ENCODE measurements at regions not wholly inside any gene's neighbourhood (a gene's known extent, or its start where the extent isn't known, plus 50 kb on each side); places are given as distances from the start of the nearest gene placed in this dataset.
"Not testable (repeated sequence)": the region's sequence is repeated elsewhere in the genome, so short reads cannot be mapped to it uniquely, and the experiment has no call there.

- H3K9me3 ChIP-seq (ENCODE audit: insufficient read depth, low read length): no peaks in the 10 kb centered on the region
- no peaks in the 10 kb centered on the region for H3K4me1 ChIP-seq (ENCODE audit: low read length)
- H3K27ac ChIP-seq (ENCODE audit: low read length): no peak overlapping the region
- TF ChIP-seq EZH2phosphoT487 (IDR thresholded peaks at IDR 0.05; ENCODE audit: low read depth): no peak
- TF ChIP-seq CTCF (IDR thresholded peaks at IDR 0.05; ENCODE audit: low read depth, low read length): no peak
- H4K20me1 ChIP-seq (ENCODE audit: insufficient read depth, low read length): no peaks in the 10 kb centered on the region
- no peaks in the 10 kb centered on the region for H3K79me2 ChIP-seq (ENCODE audit: low read length)
- H3K4me3 ChIP-seq (ENCODE audit: low read length): no peak overlapping the region
- H3K9ac ChIP-seq (ENCODE audit: low read length): no peak overlapping the region
- no peaks in the 10 kb centered on the region for H3K36me3 ChIP-seq (replicated peaks; ENCODE audit: low read depth, low read length)
- H2AFZ ChIP-seq (ENCODE audit: low read depth, low read length): no peak overlapping the region
- H3K27me3 ChIP-seq (ENCODE audit: low read depth, low read length): no peaks in the 10 kb centered on the region
- H3K4me2 ChIP-seq (ENCODE audit: low read length): no peak overlapping the region
These were observed 127.2 kb upstream of the SLC44A1 start for GRCh38 chr9:105117234-105117633.

GRCh38 chr9:105118636-105119035, 125.8 kb upstream of the SLC44A1 start:
- no peak overlapping the region for H3K4me3 ChIP-seq (ENCODE audit: low read length)
- H3K27me3 ChIP-seq (ENCODE audit: low read depth, low read length): no peaks in the 10 kb centered on the region
- H3K9ac ChIP-seq (ENCODE audit: low read length): no peak overlapping the region
- H3K4me2 ChIP-seq (ENCODE audit: low read length): no peak overlapping the region
- H4K20me1 ChIP-seq (ENCODE audit: insufficient read depth, low read length): no peaks in the 10 kb centered on the region
- no peaks in the 10 kb centered on the region for H3K79me2 ChIP-seq (ENCODE audit: low read length)
- no peak for TF ChIP-seq CTCF (IDR thresholded peaks at IDR 0.05; ENCODE audit: low read depth, low read length)
- TF ChIP-seq EZH2phosphoT487 (IDR thresholded peaks at IDR 0.05; ENCODE audit: low read depth): no peak
- H3K9me3 ChIP-seq (ENCODE audit: insufficient read depth, low read length): no peaks in the 10 kb centered on the region
- no peaks in the 10 kb centered on the region for H3K4me1 ChIP-seq (ENCODE audit: low read length)
- no peak overlapping the region for H2AFZ ChIP-seq (ENCODE audit: low read depth, low read length)
- no peak overlapping the region for H3K27ac ChIP-seq (ENCODE audit: low read length)
- H3K36me3 ChIP-seq (replicated peaks; ENCODE audit: low read depth, low read length): no peaks in the 10 kb centered on the region

- no peak overlapping the region for H3K27ac ChIP-seq (ENCODE audit: low read length)
- no peak overlapping the region for H3K9ac ChIP-seq (ENCODE audit: low read length)
- no peaks in the 10 kb centered on the region for H3K4me1 ChIP-seq (ENCODE audit: low read length)
- no peak overlapping the region for H2AFZ ChIP-seq (ENCODE audit: low read depth, low read length)
- no peaks in the 10 kb centered on the region for H4K20me1 ChIP-seq (ENCODE audit: insufficient read depth, low read length)
- H3K36me3 ChIP-seq (replicated peaks; ENCODE audit: low read depth, low read length): no peaks in the 10 kb centered on the region
- H3K4me2 ChIP-seq (ENCODE audit: low read length): no peak overlapping the region
- no peaks in the 10 kb centered on the region for H3K79me2 ChIP-seq (ENCODE audit: low read length)
- no peak overlapping the region for H3K4me3 ChIP-seq (ENCODE audit: low read length)
- H3K27me3 ChIP-seq (ENCODE audit: low read depth, low read length): no peaks in the 10 kb centered on the region
- TF ChIP-seq CTCF (IDR thresholded peaks at IDR 0.05; ENCODE audit: low read depth, low read length) (no peak), EZH2phosphoT487 (IDR thresholded peaks at IDR 0.05; ENCODE audit: low read depth) (no peak)
- H3K9me3 ChIP-seq (ENCODE audit: insufficient read depth, low read length): no peaks in the 10 kb centered on the region
These were observed 125.3 kb upstream of the SLC44A1 start for GRCh38 chr9:105119156-105119555.

- H3K79me2 ChIP-seq (ENCODE audit: low read length): no peaks in the 10 kb centered on the region
- H3K36me3 ChIP-seq (replicated peaks; ENCODE audit: low read depth, low read length): no peaks in the 10 kb centered on the region
- no peak overlapping the region for H2AFZ ChIP-seq (ENCODE audit: low read depth, low read length)
- no peaks in the 10 kb centered on the region for H3K27me3 ChIP-seq (ENCODE audit: low read depth, low read length)
- H3K4me1 ChIP-seq (ENCODE audit: low read length): no peaks in the 10 kb centered on the region
- H3K9ac ChIP-seq (ENCODE audit: low read length): no peak overlapping the region
- H3K4me3 ChIP-seq (ENCODE audit: low read length): no peak overlapping the region
- H3K4me2 ChIP-seq (ENCODE audit: low read length): no peak overlapping the region
- no peaks in the 10 kb centered on the region for H3K9me3 ChIP-seq (ENCODE audit: insufficient read depth, low read length)
- H4K20me1 ChIP-seq (ENCODE audit: insufficient read depth, low read length): no peaks in the 10 kb centered on the region
- H3K27ac ChIP-seq (ENCODE audit: low read length): no peak overlapping the region
- no peak for TF ChIP-seq CTCF (IDR thresholded peaks at IDR 0.05; ENCODE audit: low read depth, low read length)
- TF ChIP-seq EZH2phosphoT487 (IDR thresholded peaks at IDR 0.05; ENCODE audit: low read depth): no peak
These were observed 122.5 kb upstream of the SLC44A1 start for GRCh38 chr9:105121861-105122430.

DNA sequence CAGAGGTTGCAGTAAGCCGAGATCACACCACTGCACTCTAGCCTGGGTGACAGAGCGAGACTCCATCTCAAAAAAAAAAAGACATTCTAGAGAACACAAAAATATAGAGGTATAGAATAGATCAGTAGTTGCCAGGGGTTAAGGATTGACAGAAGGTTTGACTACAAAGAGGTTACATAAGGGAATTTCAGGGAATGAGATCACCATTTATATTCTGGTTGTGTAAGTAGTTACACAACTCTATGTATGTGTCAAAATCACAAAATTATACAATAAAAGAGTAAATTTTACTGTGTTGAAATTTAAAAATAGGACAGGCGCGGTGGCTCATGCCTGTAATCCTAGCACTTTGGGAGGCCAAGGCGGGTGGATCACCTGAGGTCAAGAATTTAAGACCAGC, 119.9 kb upstream of the SLC44A1 start:
- H3K27ac ChIP-seq (ENCODE audit: low read length); H3K4me2 ChIP-seq (ENCODE audit: low read length); H3K27me3 ChIP-seq (ENCODE audit: low read depth, low read length); H3K79me2 ChIP-seq (ENCODE audit: low read length); H3K9me3 ChIP-seq (ENCODE audit: insufficient read depth, low read length); H4K20me1 ChIP-seq (ENCODE audit: insufficient read depth, low read length); H3K4me3 ChIP-seq (ENCODE audit: low read length); H3K9ac ChIP-seq (ENCODE audit: low read length); H2AFZ ChIP-seq (ENCODE audit: low read depth, low read length); H3K4me1 ChIP-seq (ENCODE audit: low read length); H3K36me3 ChIP-seq (replicated peaks; ENCODE audit: low read depth, low read length): not testable (repeated sequence)
